Activated CD4-positive, CD25-positive, alpha-beta regulatory T cell treated with anti-CD3 and anti-CD28 coated beads, Interleukin-2, amount 50 U/mL, for 24 hours (primary cell): ENCODE measurements at regions not wholly inside any gene's neighbourhood (a gene's known extent, or its start where the extent isn't known, plus 50 kb on each side); places are given as distances from the start of the nearest gene placed in this dataset.

Source experiments
- ATAC-seq, 2 donors: fragments of 150-1000 bp; cut with Tn5 transposase; one replicate each; pipeline ENCODE4 v1.10.0; 2021; ENCODE audit warnings: mild to moderate bottlenecking in 1 of 2, moderate library complexity in 1 of 2

DNA sequence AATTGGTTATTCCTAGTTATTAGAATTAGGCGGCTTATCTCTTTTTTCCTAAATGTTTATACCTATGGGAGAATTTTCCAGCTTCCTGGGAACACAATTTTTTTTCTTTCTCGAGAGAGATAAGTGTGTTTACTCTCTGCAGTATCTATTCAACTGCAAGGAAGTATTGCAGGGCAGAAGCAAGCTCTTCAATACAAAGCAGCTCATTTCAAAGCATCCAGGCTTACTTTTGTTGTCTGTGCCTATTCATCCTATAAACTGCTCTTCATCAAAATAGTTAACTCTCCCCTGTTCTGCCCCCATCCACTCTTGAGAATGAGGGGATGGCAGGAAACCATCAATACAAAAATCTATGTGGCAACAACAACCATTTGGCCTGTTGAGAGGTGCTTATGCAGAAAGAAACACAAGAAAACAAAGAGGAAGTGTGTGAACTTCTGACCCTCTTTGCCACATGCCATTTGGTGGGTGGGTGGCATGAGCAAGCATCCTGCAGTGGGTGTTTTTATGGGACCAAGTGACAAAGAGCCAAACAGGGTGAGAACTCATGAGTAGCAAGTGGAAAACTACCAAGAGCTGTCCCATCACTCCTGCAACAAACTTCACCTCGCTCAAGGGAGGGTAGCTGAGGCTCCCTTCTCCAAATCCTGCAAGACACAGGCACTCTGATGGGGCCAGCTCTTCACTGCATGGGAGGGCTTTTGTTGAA lies 50.6 kb upstream of the MRPS6 start:
- peak; percentile 66 to 73 for ATAC-seq

GRCh38 chr21:34021726-34022125 lies 51.7 kb upstream of the MRPS6 start:
- no peak for ATAC-seq

DNA sequence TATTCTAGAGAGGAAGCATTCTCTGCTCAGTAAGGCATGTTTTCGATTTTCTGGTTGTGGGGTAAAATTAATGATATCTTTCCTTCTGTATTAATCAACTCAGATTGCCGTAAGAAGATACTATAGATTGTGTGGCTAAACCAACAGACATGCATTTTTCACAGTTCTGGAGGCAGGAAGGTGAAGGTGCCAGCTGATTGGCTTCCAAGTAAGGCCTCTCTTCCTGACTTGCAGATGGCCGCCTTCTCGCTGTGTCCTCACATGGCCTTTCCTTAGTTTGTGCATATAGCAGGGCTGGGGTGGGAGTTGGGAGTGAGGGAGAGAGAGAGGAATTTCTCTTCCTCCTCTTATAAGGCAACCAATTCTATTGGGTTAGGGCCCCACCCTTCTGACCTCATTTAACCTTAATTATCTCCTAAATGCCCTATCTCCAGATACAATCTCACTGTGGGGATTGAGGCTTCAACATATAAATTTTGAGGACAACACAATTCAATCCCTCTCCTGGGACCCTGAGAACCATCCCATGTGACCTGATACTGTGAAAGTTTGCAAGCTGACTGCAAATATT lies 52.3 kb upstream of the MRPS6 start:
- no peak for ATAC-seq

DNA sequence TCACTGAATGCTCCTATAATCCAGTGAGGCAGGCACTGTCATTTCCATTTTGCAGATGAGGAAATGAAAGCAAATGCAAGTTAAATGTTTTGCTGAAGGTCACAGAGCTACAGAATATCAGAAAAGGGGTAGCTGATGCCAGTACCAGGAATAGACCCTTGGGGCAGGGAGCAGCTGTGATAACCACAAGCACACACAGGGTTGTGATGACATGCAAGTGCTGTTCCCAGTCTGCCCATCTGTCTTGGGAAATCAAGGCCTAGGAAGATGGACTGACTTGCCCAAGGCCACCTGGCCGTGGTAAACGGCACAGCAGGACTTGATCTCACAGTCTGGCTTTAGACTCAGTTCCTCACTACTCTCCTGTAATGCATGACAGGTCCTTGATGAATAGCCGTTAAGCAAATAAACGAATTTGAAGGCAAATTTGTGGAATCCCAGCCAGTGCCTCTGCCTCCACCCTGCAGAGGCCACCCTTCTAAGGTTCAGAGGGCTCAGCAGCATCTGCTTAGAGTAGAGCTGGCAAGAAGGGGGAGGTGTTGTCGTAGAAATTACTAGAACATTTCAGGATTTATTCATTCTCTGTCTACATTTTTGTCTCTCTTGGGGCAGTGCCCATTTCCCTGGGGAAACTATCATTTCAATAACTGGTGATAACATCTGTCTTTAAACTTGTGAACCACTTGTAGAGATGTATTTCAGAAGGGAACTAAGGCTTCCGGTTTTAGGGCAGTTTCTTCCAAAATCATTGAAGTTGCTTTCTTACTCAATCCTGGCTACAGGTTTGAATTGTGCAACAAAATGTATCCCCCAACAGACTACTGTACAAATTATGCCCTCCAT lies 53.2 kb upstream of the MRPS6 start:
- ATAC-seq: peak in 1 of 2 donors; percentile 8

- ATAC-seq: no peak
These were observed 54.0 kb upstream of the MRPS6 start for GRCh38 chr21:34019402-34019801.

DNA sequence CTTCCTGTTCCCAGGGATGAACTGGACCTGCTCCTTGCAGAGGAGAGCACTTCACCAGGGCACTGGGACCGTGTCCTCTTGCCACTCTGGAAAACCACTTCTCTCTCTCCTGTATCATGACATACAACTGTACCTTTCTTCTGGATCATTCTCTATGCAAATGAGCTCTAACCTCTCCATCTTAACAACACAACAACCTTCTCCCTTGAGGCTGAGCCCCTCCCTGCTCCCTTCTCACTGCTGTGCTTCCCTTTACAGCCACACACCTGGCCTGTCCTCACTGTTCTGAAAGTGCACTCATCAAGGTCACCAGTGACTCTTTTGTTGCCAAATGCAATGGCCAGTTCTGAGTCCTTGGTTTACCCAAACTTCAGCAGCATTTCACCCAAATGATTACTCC lies 54.5 kb upstream of the MRPS6 start:
- no peak for ATAC-seq

GRCh38 chr21:34018185-34018584 lies 55.2 kb upstream of the MRPS6 start:
- ATAC-seq: peak in 1 of 2 donors; percentile 30

GRCh38 chr21:34017039-34017961 lies 56.1 kb upstream of the MRPS6 start:
- peak in 1 of 2 donors; percentile 13 for ATAC-seq

GRCh38 chr21:34012640-34013039 lies 60.7 kb upstream of the MRPS6 start:
- ATAC-seq: no peak

DNA sequence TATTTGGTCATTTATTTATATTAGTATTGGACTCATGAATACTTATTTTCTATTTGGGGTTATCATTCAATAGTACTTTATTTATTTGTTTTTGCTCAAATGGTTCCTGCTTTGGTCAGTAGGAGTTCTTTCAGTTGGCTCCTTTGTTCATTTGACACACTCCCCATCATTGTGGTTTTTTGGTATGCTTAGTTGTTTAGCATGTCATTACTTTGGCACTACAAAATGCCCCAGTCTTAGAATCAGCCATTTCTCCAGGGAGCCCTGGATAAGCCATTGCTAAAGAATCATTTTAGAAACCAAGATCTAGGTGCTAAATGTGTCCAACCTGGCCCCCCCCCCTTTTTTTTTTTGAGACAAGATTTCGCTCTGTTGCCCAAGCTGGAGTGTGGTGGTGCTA lies 61.7 kb upstream of the MRPS6 start:
- no peak for ATAC-seq

GRCh38 chr21:34009193-34009592 lies 64.2 kb upstream of the MRPS6 start:
- peak in 1 of 2 donors; percentile 35 for ATAC-seq

DNA sequence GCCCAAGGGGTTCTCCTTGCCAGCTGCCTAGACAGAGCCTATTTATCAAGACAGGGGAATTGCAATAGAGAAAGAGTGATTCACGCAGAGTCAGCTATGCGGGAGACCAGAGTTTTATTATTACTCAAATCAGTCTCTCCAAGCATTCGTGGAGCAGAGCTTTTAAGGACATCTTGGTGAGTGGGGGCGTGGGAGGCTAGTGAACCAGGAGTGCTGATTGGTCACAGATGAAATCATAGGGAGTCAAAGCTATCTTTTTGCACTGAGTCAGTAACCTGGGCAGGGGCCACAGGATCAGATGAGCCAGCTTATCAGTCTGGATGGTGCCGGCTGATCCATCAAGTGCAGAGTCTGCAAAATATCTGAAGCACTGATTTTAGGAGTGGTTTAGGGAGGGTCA lies 64.8 kb upstream of the MRPS6 start:
- peak; percentile 87 to 96 for ATAC-seq

DNA sequence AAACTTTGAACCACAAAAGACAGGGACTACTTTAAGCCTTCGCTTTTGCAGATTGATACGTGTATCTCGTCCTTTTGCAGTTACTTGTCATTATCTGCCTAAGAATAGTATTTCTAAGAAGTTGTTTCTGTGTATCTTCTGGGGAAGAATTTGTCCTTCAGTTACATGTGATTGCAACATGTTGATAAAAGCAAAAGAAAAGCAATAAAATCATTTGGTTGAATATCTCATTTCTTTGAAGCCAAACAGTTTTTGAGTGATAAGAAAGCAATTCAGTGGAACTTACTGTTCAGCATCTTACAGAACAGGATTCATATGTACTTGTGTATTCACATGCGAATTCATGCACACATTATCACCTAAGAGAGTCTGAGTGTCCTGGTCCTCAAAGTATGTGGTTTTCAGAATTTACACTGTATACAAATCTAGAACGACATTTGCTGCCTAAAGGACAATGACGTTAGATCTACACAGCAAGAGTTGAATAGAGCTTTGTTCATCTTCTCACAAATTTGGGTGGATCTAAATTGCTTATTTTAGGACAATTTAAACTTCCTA lies 66.7 kb upstream of the MRPS6 start:
- no peak for ATAC-seq

DNA sequence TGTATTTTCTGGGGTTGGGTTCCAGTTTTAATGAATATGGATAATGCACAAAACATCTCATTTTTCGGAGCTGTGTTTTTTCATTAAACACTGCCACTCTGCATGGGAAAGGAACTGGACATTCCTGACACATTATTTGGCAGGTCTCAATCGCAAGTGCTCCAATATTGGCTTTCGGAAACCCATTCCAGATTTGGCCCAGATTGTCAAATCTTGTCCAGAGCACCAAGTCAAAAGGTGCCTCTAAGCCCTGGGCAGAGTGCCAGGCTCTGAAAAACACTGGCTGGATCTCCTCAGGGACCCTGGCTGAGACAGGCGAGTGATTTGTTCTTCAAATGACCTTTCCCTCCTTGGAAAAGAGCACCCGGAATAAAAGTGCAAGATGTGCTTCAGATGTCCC lies 68.4 kb upstream of the MRPS6 start:
- no peak for ATAC-seq

DNA sequence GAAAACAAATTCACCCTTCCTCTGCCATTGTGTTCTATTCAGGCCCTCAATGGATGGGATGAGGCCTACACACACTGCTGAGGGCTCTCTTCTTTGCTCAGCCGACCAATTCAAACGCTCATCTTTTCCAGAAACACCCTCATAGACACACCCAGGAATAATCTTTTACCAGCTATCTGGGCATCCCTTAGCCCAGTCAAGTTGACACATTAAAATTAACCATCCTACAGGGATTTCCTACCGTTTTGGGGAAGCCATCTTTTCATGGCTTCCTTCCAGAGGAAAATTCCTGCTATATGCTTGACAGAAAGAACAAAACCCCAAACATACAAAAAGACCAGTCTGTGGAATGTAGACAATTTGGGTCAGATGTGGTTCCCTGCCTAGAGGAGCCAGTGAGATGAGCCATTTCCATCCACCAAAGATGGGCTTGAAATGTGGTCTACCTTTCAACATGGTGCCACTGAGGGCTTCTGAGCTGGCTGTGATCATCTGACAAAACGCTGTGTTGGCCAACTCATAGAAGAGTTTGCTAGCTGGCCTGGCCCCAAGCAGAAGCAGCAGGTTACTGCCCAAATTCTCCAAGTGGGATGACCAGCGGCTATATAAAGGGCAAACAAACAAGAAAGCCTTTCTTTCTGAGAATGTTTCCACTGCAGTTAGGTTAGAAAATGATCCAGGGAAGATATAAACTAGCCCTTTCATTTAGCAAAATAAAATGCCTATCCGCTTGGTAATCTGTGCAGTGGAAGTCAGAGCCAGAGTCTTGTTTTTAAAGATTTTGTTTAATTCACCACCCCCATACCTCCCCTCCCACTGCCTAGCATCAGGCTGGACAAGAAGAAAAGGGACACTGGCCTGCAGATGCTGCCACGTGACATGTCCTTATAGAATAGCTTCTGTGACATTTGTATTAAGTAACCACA lies 69.1 kb upstream of the MRPS6 start:
- ATAC-seq: no peak

DNA sequence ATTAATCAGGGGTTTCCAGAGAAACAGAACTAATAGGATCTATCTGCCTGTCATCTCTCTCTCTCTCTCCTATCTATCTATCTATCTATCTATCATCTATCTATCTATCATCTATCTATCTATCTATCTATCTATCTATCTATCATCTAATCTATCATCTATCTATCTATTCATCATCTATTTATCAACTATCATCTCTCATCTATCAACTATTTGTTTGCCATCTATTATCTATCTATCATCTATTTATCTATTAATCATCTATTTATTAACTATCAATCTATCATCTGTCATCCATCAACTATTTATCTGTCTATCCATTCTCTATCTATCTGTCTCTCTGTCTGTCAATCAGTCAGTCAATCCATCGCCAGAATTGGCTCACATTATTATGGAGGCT lies 70.0 kb upstream of the MRPS6 start:
- no peak for ATAC-seq

DNA sequence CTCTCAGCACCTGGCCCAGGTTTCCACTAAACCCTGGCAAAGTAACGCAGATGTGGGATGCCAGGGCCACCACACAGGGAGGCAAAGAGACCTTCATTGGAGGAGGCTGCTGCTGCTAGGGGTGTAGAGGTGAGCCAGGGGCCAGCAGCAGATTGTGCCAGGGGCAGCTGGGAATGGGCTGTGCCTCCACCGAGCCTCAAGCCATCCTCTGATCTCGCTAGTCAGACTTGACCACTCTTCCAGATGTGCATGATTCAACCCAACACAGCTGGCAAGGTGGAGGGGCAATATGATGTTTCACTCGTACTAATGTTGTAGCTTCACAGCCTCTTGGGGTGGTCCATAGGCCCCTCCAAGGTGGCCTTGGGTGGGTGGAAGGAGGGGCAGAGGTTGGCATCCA lies 73.0 kb upstream of the MRPS6 start:
- ATAC-seq: no peak

DNA sequence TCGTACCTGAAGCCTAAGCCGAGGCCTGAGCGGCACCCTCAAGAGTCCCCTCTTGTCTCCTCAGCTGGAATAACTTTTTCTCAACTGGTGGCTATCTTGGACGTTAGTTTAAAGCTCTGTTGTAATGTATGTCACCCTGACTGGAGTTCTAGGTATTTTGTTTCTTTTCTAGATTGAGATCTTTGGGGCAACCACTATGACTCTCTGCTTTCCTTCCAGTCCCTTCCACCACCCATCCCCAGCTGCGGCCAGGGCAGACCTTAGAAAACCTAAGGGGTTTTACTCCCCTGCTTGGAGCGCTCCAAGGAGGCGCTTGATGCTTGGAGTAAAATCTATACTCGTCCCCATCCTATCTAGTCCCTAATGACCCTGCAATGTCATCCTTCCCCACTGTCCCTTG lies 74.6 kb upstream of the MRPS6 start:
- ATAC-seq: no peak

GRCh38 chr21:33998402-33998801 lies 75.0 kb upstream of the MRPS6 start:
- ATAC-seq: no peak

DNA sequence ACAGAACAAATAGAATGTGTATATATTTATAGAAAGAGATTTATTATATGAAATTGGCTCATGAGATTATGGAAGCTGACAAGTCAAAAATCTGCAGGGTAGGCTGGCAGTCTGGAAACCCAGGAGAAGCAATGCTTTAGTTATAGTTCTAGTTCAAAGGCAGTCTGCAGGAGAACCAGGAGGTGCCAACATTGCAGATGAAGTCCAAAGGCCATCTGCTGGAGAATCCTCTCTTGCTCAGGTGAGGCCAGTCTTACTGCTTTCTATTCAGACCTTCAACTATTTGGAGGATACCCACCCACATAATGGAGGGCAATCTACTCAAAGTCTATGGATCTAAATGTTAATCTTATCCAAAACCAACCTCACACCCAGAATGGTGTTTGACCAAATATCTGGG lies 75.9 kb upstream of the MRPS6 start:
- no peak for ATAC-seq

DNA sequence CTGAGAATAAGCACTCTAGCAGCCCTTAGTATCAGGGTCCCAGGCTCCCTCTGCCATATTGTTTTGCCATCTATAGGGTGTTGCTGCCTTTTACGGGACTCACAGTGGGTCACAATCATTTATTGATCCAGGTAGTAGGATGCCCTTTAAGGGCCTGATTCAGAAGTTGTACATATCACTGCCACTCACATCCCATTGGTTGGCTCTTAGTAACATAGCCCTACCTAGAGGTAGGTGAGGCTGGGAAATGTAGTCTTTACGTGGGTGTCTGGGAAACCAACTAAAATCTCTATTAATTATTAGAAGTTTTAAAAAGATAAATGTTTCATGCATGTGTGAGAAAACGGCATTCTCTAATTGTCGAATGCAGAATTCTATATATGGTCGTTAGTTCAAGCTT lies 78.8 kb upstream of the ATP5PO start:
- ATAC-seq: no peak
